Activated T-cell treated with anti-CD3 and anti-CD28 coated beads, Interleukin-2, amount 50 U/mL, for 24 hours (primary cell): ENCODE measurements at regions not wholly inside any gene's neighbourhood (a gene's known extent, or its start where the extent isn't known, plus 50 kb on each side); places are given as distances from the start of the nearest gene placed in this dataset.

Experiments
- DNase-seq: peaks from one replicate; pipeline ENCODE4 v3.0.0-alpha.2; 2020
- H3K27ac Mint-ChIP-seq: 2 replicates; pipeline ENCODE4 v1.8.0; 2020; ENCODE audit warnings: mild to moderate bottlenecking, mixed read lengths
- H3K27me3 Mint-ChIP-seq: 2 replicates; pipeline ENCODE4 v1.8.0; 2020; ENCODE audit warnings: mixed read lengths
- H3K36me3 Mint-ChIP-seq: 2 replicates; pipeline ENCODE4 v1.8.0; 2020; ENCODE audit warnings: low read depth, mixed read lengths
- H3K4me1 Mint-ChIP-seq: 2 replicates; pipeline ENCODE4 v1.8.0; 2020; ENCODE audit warnings: low read depth, mixed read lengths
- H3K4me3 Mint-ChIP-seq: 2 replicates; pipeline ENCODE4 v1.8.0; 2020; ENCODE audit warnings: mild to moderate bottlenecking, moderate library complexity, mixed read lengths
- H3K9me3 Mint-ChIP-seq: 2 replicates; pipeline ENCODE4 v1.8.0; 2020; ENCODE audit warnings: mixed read lengths

DNA sequence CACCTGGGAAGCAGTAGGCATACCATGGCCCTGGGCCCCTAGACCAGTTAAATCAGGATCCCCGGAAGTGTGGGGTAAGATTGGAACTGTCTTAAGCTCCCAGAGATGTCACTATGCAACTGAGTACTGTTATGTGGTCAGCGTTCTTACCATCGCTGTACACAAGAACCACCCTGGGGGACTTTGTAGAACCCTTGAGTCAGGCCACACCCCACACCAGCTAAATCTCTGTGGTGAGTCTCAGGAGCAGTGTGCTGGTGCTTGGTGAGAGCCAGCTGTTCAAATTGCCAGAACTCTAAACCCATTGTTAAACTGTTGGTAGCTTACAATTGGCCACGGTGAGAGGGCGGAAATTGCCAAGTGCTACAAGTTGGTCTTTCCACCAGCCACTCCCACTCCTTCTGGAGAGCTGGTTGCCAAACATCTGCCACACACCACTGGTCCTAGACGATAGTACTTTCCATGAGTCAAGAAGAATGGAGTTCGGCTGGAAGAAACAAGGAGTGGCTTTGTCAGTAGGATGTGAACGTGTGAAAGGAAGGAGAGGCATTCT lies 80.5 kb upstream of the SYNDIG1 start:
- Mint-ChIP-seq H3K4me3 (no peak overlapping the region), H3K27ac (peak overlapping the region; percentile 5)
- no peak for DNase-seq

DNA sequence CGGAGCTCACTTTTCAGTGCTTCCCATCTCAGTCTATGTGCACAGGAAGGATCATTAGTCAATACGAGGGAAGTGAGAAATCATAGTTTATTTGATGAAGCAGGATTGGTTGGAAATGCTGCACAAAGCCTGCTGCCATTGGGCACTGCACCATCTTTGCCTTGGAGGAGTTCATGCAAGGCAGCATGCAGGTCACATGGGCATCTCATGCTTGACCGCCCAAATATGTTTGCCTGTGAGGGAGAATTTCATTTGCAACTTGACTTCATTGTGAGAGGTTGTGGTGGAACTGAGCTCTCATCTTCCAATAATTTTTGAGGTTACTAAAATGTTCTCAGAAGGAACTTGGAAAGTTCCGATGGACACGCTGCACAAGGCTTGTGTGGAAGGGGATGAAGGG lies 83.9 kb upstream of the SYNDIG1 start:
- Mint-ChIP-seq H3K9me3 (no peaks in the 10 kb centered on the region), H3K4me1 (peaks cover 25% of the 10 kb centered on the region), H3K27me3 (no peaks in the 10 kb centered on the region), H3K36me3 (no peaks in the 10 kb centered on the region), H3K27ac (no peak overlapping the region), H3K4me3 (no peak overlapping the region)
- DNase-seq = no peak

More for the DNA sequence above, 80.5 kb upstream of the SYNDIG1 start:
- Mint-ChIP-seq H3K4me1 (peaks cover 27% of the 10 kb centered on the region), H3K27me3 (no peaks in the 10 kb centered on the region), H3K36me3 (no peaks in the 10 kb centered on the region), H3K9me3 (no peaks in the 10 kb centered on the region)

DNA sequence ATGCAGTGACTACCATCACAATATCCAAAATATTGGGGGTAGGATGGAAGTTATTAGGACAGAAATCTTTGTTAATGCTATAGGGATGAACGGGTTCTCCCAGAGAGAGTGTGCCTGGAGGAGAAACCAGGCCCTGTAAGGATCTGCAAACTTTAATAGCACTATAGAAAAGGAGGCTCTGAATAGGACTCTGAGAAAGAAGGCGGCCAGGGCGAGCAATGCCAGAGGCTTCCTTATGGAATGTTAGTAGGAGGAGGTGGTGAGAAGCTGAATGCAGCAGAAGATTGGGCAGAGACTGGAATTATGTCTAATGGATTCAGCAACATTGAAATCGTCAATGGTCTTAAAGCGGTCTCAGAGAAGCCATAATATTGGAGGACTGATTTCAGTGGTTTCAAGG lies 84.6 kb upstream of the SYNDIG1 start:
- no peak for DNase-seq
- Mint-ChIP-seq H3K4me1 (peaks cover 18% of the 10 kb centered on the region), H3K36me3 (no peaks in the 10 kb centered on the region), H3K4me3 (no peak overlapping the region), H3K27ac (no peak overlapping the region), H3K9me3 (no peaks in the 10 kb centered on the region), H3K27me3 (no peaks in the 10 kb centered on the region)

DNA sequence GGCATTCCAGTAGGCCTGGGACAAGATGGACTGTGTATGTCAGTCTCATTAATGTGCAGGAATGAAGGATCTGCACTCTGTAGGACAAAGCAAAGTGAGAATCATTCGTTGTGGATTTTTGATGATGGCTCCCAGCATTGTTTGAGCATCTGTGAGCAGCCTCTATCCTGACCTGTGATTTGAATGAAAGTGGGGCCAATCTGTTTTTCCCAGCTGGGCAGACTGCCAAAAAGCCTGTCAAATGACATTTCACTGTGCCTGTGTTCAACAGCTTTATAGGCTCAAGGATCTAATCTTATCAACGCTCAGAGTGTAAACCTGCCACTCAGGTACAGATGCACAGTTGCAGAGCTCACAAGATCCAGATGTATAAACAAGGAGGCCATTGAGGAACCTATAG lies 86.7 kb upstream of the SYNDIG1 start:
- Mint-ChIP-seq H3K9me3 (no peaks in the 10 kb centered on the region), H3K27ac (no peak overlapping the region), H3K4me1 (peaks cover 2% of the 10 kb centered on the region), H3K36me3 (no peaks in the 10 kb centered on the region), H3K4me3 (no peak overlapping the region), H3K27me3 (no peaks in the 10 kb centered on the region)
- DNase-seq = no peak

DNA sequence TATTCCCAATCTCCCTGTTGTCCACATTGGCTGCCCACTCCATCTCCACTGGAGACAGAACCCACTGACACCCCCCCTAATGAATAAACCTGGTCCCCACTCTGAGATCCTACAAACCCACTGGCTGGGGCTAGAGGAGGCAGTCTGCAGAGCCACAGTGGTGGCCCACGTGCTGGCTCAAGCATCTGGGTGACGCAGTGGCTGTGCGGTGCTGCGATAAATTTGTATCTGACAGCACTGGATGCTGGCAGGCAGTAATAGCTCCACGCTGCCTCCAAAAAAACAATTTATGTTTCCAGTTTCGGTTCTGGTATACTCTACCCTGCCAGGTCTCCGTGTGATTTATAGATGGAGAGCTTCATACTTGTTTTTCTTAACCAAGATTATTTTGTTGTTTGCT lies 87.1 kb upstream of the SYNDIG1 start:
- Mint-ChIP-seq H3K9me3 (no peaks in the 10 kb centered on the region), H3K4me1 (peaks cover 2% of the 10 kb centered on the region), H3K36me3 (no peaks in the 10 kb centered on the region), H3K27me3 (no peaks in the 10 kb centered on the region), H3K4me3 (no peak overlapping the region), H3K27ac (no peak overlapping the region)
- no peak for DNase-seq

DNA sequence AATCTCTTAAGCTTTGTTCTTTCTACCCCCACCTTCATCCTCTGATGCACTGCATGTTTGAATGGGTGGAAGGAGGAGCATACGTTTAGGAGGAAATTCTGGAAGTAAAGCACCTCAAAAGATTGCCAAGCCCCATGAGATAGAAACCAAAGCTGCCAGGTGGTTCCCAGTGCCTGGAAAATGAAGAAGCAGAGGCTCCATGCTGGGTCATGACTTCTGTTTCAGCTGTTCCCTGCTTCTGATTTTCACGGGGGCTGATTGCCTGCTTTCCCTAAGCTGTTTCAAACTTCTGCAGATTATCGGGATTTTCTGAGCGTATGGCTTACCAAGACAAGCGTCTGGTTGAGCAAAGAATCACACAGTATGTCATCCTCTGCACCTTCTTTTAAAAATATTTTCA lies 87.5 kb upstream of the SYNDIG1 start:
- Mint-ChIP-seq H3K4me1 (peaks cover 1% of the 10 kb centered on the region), H3K27me3 (no peaks in the 10 kb centered on the region), H3K4me3 (no peak overlapping the region), H3K36me3 (no peaks in the 10 kb centered on the region), H3K27ac (no peak overlapping the region), H3K9me3 (no peaks in the 10 kb centered on the region)
- no peak for DNase-seq

DNA sequence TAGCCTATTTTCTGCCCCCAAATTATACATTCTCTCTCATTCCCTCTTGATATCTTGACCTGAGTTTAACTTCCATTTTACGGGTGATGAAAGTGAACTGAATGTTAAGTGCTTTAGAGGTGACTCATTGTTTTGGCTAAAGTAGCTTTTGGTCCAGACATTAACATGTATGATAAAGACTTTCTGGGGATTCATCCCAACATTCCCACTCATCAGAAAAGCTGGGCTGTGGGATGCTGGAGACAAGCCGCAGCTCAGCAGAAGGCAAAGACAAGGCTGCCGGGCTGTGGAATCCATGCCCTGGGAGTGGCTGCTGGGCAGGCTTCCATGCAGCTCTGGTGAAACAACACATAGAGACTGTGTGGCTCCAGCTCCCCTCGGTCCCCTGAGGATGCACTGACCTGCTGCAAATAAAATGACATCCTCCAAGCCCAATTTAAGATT lies 89.9 kb upstream of the SYNDIG1 start:
- H3K4me3 Mint-ChIP-seq = no peak overlapping the region
- DNase-seq = no peak
- no peak overlapping the region for H3K27ac Mint-ChIP-seq
- H3K4me1 Mint-ChIP-seq = no peaks in the 10 kb centered on the region
- no peaks in the 10 kb centered on the region for H3K9me3 Mint-ChIP-seq
- no peaks in the 10 kb centered on the region for H3K36me3 Mint-ChIP-seq
- H3K27me3 Mint-ChIP-seq = no peaks in the 10 kb centered on the region

DNA sequence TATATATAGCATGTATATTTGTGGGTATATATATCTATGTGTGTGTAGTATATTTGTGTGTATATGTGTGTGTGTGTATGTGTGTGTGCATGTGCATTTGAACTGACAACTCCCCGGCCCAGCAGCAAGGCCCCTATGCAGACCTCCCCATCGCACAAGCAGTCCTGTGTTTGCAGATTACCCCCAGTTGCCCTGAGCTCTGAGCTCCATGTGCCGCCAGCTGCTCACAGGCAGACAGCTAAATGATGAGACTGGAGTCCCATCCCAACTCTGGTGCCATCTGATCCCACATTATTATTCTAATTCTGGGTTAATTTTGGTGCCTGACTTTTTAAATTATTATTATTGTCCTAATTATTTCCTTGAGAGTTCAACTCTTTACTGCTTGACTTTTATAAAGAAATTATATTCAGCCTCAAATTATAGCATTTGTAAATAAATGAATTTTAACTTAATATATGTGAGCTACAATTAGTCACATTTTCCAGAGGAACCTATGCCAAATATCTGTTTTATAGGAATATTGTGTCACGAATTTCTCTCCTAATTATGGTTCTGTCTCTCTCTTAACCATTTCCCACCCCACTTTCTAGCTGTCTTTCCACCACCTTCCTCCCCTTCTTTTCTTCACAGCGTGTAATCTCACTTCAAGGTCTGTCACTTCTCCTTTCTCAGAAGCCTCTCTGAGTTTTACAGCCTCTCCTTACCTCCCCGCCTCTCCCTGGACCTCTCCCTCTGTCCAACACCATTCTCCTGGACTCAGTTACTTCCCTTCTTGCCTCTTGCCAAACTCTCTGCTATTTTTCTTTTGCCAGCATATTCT lies 90.6 kb upstream of the SYNDIG1 start:
- Mint-ChIP-seq H3K4me3 (no peak overlapping the region), H3K9me3 (no peaks in the 10 kb centered on the region), H3K36me3 (no peaks in the 10 kb centered on the region)

DNA sequence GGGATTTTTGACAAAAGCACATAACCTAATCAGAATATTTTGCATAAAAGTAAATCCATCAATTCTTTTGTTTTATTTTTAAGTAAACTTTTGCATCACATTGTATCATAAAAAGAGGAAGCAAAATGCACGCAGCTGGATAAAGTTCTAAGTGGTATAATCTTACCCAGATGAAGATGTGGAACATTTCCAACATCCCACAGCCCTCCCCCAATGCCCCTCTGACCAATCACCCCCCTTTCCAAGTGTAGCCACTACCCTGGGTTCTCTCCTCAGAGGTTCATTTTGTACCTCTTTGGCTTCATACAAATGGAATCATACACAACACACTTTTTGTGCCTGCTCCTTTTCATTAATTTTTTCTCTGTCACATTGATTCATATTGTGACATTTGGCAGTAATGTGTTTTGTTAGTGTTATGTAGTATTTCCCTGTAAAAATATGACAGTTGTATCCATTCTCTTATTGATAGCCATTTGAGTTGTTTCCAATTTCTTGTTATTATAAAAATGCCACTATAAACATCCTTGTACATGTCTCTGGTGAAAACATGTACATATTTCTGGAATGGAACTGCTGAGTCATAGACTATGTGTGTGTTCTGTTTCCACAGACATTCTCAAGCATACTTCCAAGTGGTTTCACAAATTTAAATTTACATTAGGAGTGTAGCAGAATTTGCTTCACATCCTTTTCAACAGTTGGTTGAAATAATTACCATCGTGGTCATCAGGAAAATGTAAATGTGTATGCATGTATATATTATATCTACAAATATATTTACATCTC lies 92.9 kb upstream of the SYNDIG1 start:
- H3K27me3 Mint-ChIP-seq = no peaks in the 10 kb centered on the region
- no peak overlapping the region for H3K27ac Mint-ChIP-seq
- no peak for DNase-seq
- no peaks in the 10 kb centered on the region for H3K4me1 Mint-ChIP-seq
- H3K4me3 Mint-ChIP-seq = no peak overlapping the region
- no peaks in the 10 kb centered on the region for H3K9me3 Mint-ChIP-seq
- H3K36me3 Mint-ChIP-seq = no peaks in the 10 kb centered on the region

More for the DNA sequence above, 90.6 kb upstream of the SYNDIG1 start:
- Mint-ChIP-seq H3K27me3 (no peaks in the 10 kb centered on the region), H3K27ac (no peak overlapping the region), H3K4me1 (no peaks in the 10 kb centered on the region)
- DNase-seq = no peak

DNA sequence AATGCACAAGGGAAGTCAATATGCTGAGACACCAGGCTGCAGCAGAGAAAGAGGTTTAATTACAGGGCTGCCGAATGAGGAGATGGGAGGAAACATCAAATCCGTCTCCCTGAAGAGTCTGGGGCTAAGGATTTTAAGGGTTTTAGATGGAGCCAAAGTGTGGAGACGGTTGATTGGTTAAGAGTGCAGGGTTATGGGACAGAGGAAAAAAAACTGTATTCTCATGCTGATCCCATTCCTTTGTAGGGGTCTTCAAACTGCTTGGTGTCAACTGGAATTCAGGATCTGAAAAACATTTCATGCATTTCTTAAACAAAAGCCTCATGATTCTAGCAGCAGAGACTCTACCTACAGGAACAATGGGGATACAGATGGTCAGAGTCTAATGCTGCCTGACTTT lies 96.1 kb upstream of the SYNDIG1 start:
- H3K36me3 Mint-ChIP-seq = no peaks in the 10 kb centered on the region
- H3K4me3 Mint-ChIP-seq = no peak overlapping the region
- no peak overlapping the region for H3K27ac Mint-ChIP-seq
- H3K9me3 Mint-ChIP-seq = no peaks in the 10 kb centered on the region
- no peak for DNase-seq
- H3K27me3 Mint-ChIP-seq = no peaks in the 10 kb centered on the region
- H3K4me1 Mint-ChIP-seq = no peaks in the 10 kb centered on the region

DNA sequence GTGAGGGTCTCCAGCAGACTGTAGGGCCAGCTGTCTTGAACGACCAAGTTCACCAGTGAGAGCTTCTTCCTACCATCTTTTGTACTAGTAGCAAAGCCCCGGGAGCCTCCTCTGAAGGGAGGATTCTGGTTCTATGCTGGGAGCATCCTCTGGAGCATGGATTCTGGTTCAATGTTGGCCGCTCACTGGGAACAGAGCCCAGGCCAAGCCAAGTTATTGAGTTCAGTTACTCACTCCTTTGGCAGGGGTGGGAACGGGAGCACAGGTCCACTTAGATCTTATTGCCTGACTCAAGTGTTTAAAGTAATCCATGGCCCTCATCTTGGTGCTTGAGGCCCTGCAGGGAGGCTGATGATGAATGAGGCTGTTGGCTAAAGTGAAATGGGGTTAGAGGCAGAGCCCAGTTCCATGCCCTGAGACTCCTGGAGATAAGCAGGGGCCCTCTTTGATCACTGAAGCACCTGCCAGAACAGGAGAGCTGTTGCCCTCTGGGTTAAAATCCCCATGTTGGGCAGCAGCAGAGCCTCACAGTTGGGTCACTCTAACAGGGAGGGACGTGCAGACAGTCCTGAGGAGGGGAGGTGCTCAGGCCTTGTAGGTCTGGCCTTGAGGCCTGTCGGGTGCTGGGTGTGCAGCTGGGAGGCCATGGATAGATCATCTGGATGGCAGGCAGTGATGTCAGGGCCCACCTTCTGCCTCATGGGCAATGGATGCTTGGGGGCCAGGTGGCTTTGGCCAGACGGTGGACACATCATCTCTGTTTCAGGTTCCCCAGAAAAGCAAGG lies 98.3 kb upstream of the SYNDIG1 start:
- H3K27me3 Mint-ChIP-seq = no peaks in the 10 kb centered on the region
- H3K4me3 Mint-ChIP-seq = no peak overlapping the region
- no peaks in the 10 kb centered on the region for H3K36me3 Mint-ChIP-seq
- DNase-seq = no peak
- H3K9me3 Mint-ChIP-seq = no peaks in the 10 kb centered on the region
- no peaks in the 10 kb centered on the region for H3K4me1 Mint-ChIP-seq
- no peak overlapping the region for H3K27ac Mint-ChIP-seq

DNA sequence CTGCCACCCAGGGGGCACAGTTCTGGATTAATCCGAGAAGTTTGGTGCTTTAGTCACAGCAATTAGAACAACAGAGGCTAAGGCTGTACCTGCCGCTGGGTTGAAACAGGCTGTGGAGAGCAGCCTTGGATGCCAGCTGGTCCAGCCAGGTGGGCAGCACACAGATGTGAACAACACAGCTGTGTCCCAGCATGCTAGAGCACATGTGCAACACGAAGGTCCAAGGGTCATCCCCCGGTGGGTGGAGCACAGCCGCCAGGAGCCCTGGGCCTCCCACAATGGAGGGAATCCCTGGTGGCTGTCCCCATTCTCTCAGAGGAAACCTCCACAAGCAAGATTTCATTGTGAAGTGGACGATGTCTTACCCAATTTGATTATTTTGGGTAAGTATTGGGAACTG lies 99.2 kb upstream of the SYNDIG1 start:
- no peaks in the 10 kb centered on the region for H3K9me3 Mint-ChIP-seq
- no peak overlapping the region for H3K4me3 Mint-ChIP-seq
- no peaks in the 10 kb centered on the region for H3K4me1 Mint-ChIP-seq
- H3K36me3 Mint-ChIP-seq = no peaks in the 10 kb centered on the region
- no peak for DNase-seq
- H3K27ac Mint-ChIP-seq = no peak overlapping the region
- H3K27me3 Mint-ChIP-seq = no peaks in the 10 kb centered on the region

DNA sequence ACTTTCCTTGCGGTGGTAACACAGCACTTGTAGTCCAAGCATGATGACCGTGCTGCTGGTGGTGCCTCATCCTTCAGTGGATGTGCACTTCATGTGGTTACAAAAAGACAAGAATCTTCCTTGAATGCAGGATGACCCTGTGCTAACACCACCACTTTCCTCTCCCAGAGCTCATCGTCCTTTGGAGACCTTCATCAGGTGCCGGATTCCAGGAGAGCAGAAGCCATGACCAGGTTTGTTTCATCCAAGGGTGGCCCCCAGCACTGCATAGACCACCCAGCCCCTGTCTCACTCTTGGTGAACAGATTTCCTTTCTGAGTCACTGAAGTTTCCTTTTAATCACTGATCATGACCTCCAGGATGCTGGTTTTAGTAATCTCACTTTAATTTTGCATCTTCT lies 101.2 kb upstream of the SYNDIG1 start:
- H3K4me3 Mint-ChIP-seq = no peak overlapping the region
- no peaks in the 10 kb centered on the region for H3K27me3 Mint-ChIP-seq
- no peaks in the 10 kb centered on the region for H3K36me3 Mint-ChIP-seq
- H3K4me1 Mint-ChIP-seq = peaks cover under 1% of the 10 kb centered on the region
- no peak overlapping the region for H3K27ac Mint-ChIP-seq
- H3K9me3 Mint-ChIP-seq = no peaks in the 10 kb centered on the region
- no peak for DNase-seq

DNA sequence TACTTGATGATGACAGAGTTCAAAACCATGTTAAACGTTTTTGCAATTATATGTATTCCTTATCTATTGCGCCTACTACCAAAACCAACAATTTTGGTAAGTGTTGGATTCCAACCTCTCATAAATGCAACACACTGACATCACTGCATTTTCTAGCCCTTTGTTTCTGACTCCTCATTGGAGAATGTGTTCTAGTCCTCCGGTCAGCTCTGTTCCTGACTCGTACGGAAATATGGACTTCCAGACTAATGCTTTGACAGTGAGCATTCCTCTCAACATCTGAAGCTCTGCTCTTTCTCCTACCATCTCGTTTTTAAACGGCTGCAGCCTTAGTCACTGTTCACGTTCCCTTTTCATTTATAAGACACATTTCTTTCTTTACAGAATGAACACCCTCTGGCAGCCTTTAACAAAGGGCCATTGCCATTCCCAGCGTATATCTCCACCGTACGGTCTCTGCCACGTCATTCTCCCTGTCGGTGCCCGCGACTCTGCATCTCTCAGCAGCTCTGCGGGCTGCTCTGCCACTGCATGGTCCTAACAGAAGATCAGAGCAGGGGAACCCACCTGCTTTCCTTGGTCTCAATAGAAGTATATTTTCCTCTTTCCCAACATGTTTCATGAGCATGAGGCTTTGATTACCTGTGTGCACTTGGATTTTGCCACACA lies 103.0 kb upstream of the SYNDIG1 start:
- Mint-ChIP-seq H3K27ac (no peak overlapping the region), H3K36me3 (peaks cover 2% of the 10 kb centered on the region), H3K4me1 (peaks cover 3% of the 10 kb centered on the region), H3K9me3 (peaks cover 3% of the 10 kb centered on the region), H3K4me3 (no peak overlapping the region), H3K27me3 (no peaks in the 10 kb centered on the region)
- no peak for DNase-seq
